HUES64 (cell line): ENCODE measurements at regions not wholly inside any gene's neighbourhood (a gene's known extent, or its start where the extent isn't known, plus 50 kb on each side); places are given as distances from the start of the nearest gene placed in this dataset.

Source experiments
- H3K27ac ChIP-seq: 2 replicates; pipeline ENCODE4 v1.7.0; 2013; ENCODE audit warnings: low read depth, low read length, inconsistent platforms
- H3K27me3 ChIP-seq: 2 replicates; pipeline ENCODE4 v1.6.1; 2013; ENCODE audit warnings: mild to moderate bottlenecking, low read length; ENCODE audit not compliant: insufficient read depth
- H3K36me3 ChIP-seq: 2 replicates; pipeline ENCODE4 v1.6.1; 2013; ENCODE audit warnings: mild to moderate bottlenecking, low read length; ENCODE audit not compliant: insufficient read depth
- H3K4me1 ChIP-seq: 2 replicates; pipeline ENCODE4 v1.6.1; 2013; ENCODE audit warnings: mild to moderate bottlenecking, low read length, moderate library complexity; ENCODE audit not compliant: insufficient read depth
- H3K4me3 ChIP-seq: 2 replicates; pipeline ENCODE4 v1.5.1; 2013; ENCODE audit warnings: mild to moderate bottlenecking, low read length, moderate library complexity
- H3K9ac ChIP-seq: 2 replicates; pipeline ENCODE4 v1.6.1; 2013; ENCODE audit warnings: mild to moderate bottlenecking, low read depth, low read length
- H3K9me3 ChIP-seq: 2 replicates; pipeline ENCODE4 v1.6.1; 2013; ENCODE audit warnings: low read depth, low read length; ENCODE audit not compliant: insufficient read depth
- WGBS: fragments of 150-250, 120-280 bp; methylation state at CpG from one replicate; pipeline ENCODE4 v1.1.7; 2013; ENCODE audit warnings: missing lambda C conversion rate; 5-methylcytosine and 5-hydroxymethylcytosine counted together

DNA sequence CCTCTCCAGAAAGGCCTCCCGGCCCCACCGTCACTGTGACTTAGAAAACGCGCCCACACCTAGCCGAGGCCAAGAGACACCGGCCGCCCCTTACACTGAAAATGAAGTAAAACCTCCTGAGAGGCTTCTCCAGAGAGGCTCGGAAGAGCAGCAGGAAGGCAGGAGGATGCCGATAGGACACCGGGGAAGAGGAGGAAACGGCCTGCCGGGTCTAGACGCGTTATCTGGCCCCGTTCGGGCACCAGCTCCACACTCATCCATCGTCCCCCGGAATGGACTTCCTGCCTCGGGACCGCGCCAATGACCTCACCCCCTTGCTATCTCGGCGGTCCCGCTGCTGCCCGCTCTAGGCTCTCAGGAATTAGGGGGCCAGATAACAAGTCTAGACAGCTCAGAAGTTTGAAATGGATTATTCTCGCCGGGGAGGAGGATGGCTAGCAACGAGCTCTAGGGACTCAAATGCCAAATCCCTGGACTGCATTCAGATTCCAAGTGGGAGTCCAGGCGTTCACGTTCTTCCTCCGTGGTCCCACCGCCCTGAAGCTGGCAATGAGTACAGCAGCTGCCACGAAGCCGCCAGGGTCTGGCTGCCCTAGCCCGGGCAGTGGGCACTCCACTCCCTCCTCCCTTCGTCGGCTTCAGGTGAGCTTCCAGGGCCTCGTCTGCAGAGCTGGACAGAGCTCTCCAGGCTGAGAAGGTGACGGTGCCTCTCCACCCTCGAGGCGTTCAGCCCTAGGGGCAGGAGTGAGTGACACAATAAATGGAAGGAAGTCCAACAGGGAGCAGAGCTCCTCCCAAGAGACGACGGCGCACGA, 350.9 kb downstream of the FOXL1 start:
- Histone ChIP-seq H3K4me3 (no peak overlapping the region), H3K4me1 (peaks cover 20% of the 10 kb centered on the region; the same call in 1 of the 2 replicates), H3K36me3 (no peaks in the 10 kb centered on the region), H3K27me3 (no peaks in the 10 kb centered on the region), H3K9ac (no peak overlapping the region), H3K9me3 (no peaks in the 10 kb centered on the region; the same call in 1 of the 2 replicates), H3K27ac (no peak overlapping the region)
- WGBS, result 71% methylated on average over 45 of the region's 45 CpGs

DNA sequence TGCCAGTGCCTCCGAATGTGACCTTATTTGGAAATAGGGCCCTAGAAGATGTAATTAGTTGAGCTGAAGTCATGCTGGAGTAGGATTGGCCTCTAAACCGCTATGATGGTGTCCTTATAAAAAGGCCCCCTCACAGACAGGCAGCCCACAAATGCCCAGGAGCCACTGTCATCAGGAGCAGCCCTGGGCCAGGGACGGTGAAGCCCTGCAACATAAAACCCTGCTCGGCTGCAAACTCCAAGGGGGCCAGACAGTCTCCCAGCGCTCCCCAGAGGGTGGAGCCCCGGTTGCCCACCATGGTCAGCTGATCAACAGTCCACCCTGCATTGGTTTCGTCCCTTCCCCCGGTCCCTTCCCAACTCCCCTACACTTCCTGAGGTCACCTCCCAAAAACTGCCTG, 351.7 kb downstream of the FOXL1 start:
- H3K9ac ChIP-seq, result no peak overlapping the region
- WGBS, result 82% methylated on average over 8 of the region's 8 CpGs

DNA sequence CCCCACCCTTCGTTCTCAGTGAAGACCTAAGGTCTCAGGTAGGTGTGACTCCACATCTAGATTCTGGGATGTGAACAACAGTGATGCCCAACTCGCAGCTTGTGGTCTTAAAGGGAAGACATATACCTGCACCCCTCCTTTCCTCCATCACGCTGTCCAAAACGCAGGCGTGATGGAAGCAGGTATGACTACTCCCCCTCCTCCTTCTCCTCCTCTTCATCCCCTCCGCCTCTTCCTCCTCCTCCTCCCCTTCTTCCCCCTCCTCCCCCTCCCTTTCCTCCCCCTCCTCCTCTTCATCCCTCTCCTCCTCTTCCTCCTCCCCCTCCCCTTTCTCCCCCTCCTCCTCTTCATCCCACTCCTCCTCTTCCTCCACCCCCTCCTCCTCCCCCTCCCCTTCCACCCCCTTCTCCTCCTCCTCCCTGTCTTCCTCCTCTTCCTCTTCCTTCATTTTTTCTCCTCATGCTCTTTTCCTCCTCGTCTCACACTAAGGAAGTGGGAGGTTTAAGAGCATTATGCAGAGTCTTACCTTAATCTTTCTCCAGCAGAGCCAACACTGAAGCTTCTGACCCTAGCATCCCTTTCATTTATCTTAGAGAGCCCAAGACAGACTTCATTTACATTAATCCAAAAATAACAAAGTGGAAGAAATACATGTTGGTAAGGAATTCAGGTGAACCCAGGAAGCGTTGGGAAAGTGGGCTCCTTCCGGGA, 352.5 kb downstream of the FOXL1 start:
- peaks cover 20% of the 10 kb centered on the region; the same call in 1 of the 2 replicates for H3K4me1 ChIP-seq
- no peaks in the 10 kb centered on the region for H3K36me3 ChIP-seq
- 72% methylated on average over 9 of the region's 9 CpGs for WGBS
- no peaks in the 10 kb centered on the region for H3K27me3 ChIP-seq
- no peak overlapping the region for H3K9ac ChIP-seq
- no peak overlapping the region for H3K4me3 ChIP-seq
- no peaks in the 10 kb centered on the region; the same call in 1 of the 2 replicates for H3K9me3 ChIP-seq
- no peak overlapping the region for H3K27ac ChIP-seq

More for the DNA sequence above, 351.7 kb downstream of the FOXL1 start:
- Histone ChIP-seq H3K4me1 (peaks cover 20% of the 10 kb centered on the region; the same call in 1 of the 2 replicates), H3K9me3 (no peaks in the 10 kb centered on the region; the same call in 1 of the 2 replicates), H3K36me3 (no peaks in the 10 kb centered on the region), H3K27me3 (no peaks in the 10 kb centered on the region), H3K4me3 (no peak overlapping the region), H3K27ac (no peak overlapping the region)

- H3K4me1 ChIP-seq, result peaks cover 20% of the 10 kb centered on the region; the same call in 1 of the 2 replicates
- no peak overlapping the region for H3K9ac ChIP-seq
- no peaks in the 10 kb centered on the region for H3K36me3 ChIP-seq
- no peak overlapping the region for H3K27ac ChIP-seq
- no peaks in the 10 kb centered on the region for H3K27me3 ChIP-seq
- no peak overlapping the region for H3K4me3 ChIP-seq
- no peaks in the 10 kb centered on the region; the same call in 1 of the 2 replicates for H3K9me3 ChIP-seq
- 53% methylated on average over 26 of the region's 26 CpGs for WGBS
Observed at GRCh38 chr16:86931410-86931941, 353.1 kb downstream of the FOXL1 start.

- Histone ChIP-seq H3K9ac (no peak overlapping the region), H3K27ac (no peak overlapping the region), H3K36me3 (no peaks in the 10 kb centered on the region), H3K27me3 (no peaks in the 10 kb centered on the region), H3K9me3 (no peaks in the 10 kb centered on the region; the same call in 1 of the 2 replicates), H3K4me3 (no peak overlapping the region), H3K4me1 (peaks cover 20% of the 10 kb centered on the region; the same call in 1 of the 2 replicates)
- 90% methylated on average over 8 of the region's 8 CpGs for WGBS
Observed at GRCh38 chr16:86932130-86932982, 354.0 kb downstream of the FOXL1 start.

- H3K4me3 ChIP-seq, result no peak overlapping the region
- no peaks in the 10 kb centered on the region; the same call in 1 of the 2 replicates for H3K9me3 ChIP-seq
- no peaks in the 10 kb centered on the region for H3K36me3 ChIP-seq
- H3K4me1 ChIP-seq, result peaks cover 11% of the 10 kb centered on the region; the same call in 1 of the 2 replicates
- H3K27me3 ChIP-seq, result no peaks in the 10 kb centered on the region
- H3K9ac ChIP-seq, result no peak overlapping the region
- 93% methylated on average over 27 of the region's 27 CpGs for WGBS
- H3K27ac ChIP-seq, result no peak overlapping the region
Observed at GRCh38 chr16:86934581-86935375, 356.4 kb downstream of the FOXL1 start.

DNA sequence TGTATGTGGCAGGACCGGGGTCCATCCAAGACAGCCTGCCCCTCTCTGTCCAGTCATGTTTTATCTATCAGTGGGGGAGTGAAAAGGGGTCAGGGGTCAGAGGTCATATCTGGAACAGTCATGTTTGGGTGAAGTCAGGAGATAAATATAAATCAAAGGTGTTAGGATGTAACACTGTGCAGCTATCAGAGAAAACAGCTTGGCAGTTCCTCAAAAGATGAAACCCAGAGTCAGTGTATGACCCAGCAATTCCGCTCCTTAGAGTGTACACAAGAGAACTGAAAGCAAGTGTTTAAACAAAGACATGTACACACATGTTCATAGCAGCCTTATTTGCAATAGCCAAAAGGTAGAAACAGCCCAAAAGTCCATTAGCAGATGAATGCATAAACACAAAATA, 361.3 kb downstream of the FOXL1 start:
- no peaks in the 10 kb centered on the region for H3K4me1 ChIP-seq
- H3K9ac ChIP-seq, result no peak overlapping the region
- H3K9me3 ChIP-seq, result no peaks in the 10 kb centered on the region
- no peaks in the 10 kb centered on the region for H3K27me3 ChIP-seq
- no peak overlapping the region for H3K27ac ChIP-seq
- 55% methylated on average over 1 of the region's 2 CpGs for WGBS
- H3K4me3 ChIP-seq, result no peak overlapping the region
- no peaks in the 10 kb centered on the region for H3K36me3 ChIP-seq

DNA sequence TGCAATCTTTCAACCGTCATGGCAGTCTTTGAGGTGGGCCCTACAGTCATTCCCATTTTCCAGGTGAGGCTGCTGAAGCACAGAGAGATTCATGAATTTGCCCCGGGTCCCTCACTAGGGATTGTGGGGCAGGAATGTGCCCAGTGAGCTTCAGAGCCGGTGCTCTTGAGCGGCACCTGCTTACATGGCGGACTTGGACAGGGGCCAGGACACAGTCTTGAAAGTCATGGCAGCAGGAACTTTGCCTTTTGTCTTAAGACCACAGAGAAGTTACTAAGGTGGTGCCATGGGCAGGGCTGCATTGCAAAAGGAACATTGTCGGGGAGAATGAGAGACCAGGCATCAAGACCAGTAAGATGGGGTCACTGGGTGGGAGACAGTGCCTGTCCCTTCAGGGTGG, 363.4 kb downstream of the FOXL1 start:
- H3K27ac ChIP-seq, result no peak overlapping the region
- no peaks in the 10 kb centered on the region for H3K27me3 ChIP-seq
- no peak overlapping the region for H3K4me3 ChIP-seq
- H3K36me3 ChIP-seq, result no peaks in the 10 kb centered on the region
- H3K4me1 ChIP-seq, result peaks cover 10% of the 10 kb centered on the region
- 94% methylated on average over 6 of the region's 6 CpGs for WGBS
- H3K9ac ChIP-seq, result no peak overlapping the region
- H3K9me3 ChIP-seq, result no peaks in the 10 kb centered on the region

- Histone ChIP-seq H3K27me3 (no peaks in the 10 kb centered on the region), H3K4me3 (no peak overlapping the region), H3K36me3 (no peaks in the 10 kb centered on the region), H3K9me3 (no peaks in the 10 kb centered on the region), H3K9ac (no peak overlapping the region), H3K4me1 (peaks cover 15% of the 10 kb centered on the region), H3K27ac (no peak overlapping the region)
- 93% methylated on average over 21 of the region's 21 CpGs for WGBS
Observed at GRCh38 chr16:86942151-86943051, 364.1 kb downstream of the FOXL1 start.
